Erythroblast (primary cell): ENCODE measurements at regions not wholly inside any gene's neighbourhood (a gene's known extent, or its start where the extent isn't known, plus 50 kb on each side); places are given as distances from the start of the nearest gene placed in this dataset.
"Not testable (repeated sequence)": the region's sequence is repeated elsewhere in the genome, so short reads cannot be mapped to it uniquely, and the experiment has no call there.

ENCODE experiments used
- DNase-seq, 2 experiments: peaks; one replicate each; lab custom pipeline; 2025; lab: John Stamatoyannopoulos, UW
- GATA1 ChIP-seq: IDR thresholded peaks from 2 replicates; pipeline ENCODE4 v1.6.1; 2011; ENCODE audit warnings: low read depth, mild to moderate bottlenecking, control low read depth, low read length, moderate library complexity
- POLR2A ChIP-seq: IDR thresholded peaks from 2 replicates; pipeline ENCODE4 v1.6.1; 2011; ENCODE audit warnings: mild to moderate bottlenecking, low read length

GRCh38 chr1:193448682-193449461 lies 262.5 kb upstream of the B3GALT2 start:
- DNase-seq = no peak
- TF ChIP-seq POLR2A (no peak), GATA1 (no peak)

GRCh38 chr1:193443886-193444285 lies 257.5 kb upstream of the B3GALT2 start:
- no peak for DNase-seq
- no peak for TF ChIP-seq POLR2A
- no peak for TF ChIP-seq GATA1

GRCh38 chr1:193438771-193439170 lies 252.4 kb upstream of the B3GALT2 start:
- no peak for DNase-seq
- TF ChIP-seq POLR2A = no peak

GRCh38 chr1:193438312-193438711 lies 251.9 kb upstream of the B3GALT2 start:
- DNase-seq = no peak
- TF ChIP-seq GATA1 (no peak), POLR2A (no peak)

- TF ChIP-seq GATA1 = no peak
- TF ChIP-seq POLR2A = no peak
- no peak for DNase-seq
These were observed 251.4 kb upstream of the B3GALT2 start for GRCh38 chr1:193437785-193438184.

- not testable (repeated sequence) for DNase-seq
These were observed 250.9 kb upstream of the B3GALT2 start for GRCh38 chr1:193437333-193437732.

- no peak for DNase-seq
These were observed 249.4 kb upstream of the B3GALT2 start for GRCh38 chr1:193435781-193436180.

GRCh38 chr1:193434319-193434718 lies 247.9 kb upstream of the B3GALT2 start:
- no peak for TF ChIP-seq POLR2A
- no peak for TF ChIP-seq GATA1
- no peak for DNase-seq

More at GRCh38 chr1:193435781-193436180, 249.4 kb upstream of the B3GALT2 start:
- TF ChIP-seq GATA1 = no peak

- no peak for TF ChIP-seq GATA1
- no peak for DNase-seq
These were observed 247.2 kb upstream of the B3GALT2 start for GRCh38 chr1:193433599-193433998.

GRCh38 chr1:193432979-193433587 lies 246.7 kb upstream of the B3GALT2 start:
- no peak for TF ChIP-seq POLR2A
- TF ChIP-seq GATA1 = no peak
- no peak for DNase-seq

GRCh38 chr1:193431265-193431977 lies 245.0 kb upstream of the B3GALT2 start:
- TF ChIP-seq POLR2A (no peak), GATA1 (no peak)
- DNase-seq = no peak

GRCh38 chr1:193427524-193427923 lies 241.1 kb upstream of the B3GALT2 start:
- no peak for TF ChIP-seq POLR2A
- no peak for TF ChIP-seq GATA1
- DNase-seq = no peak

GRCh38 chr1:193426061-193426460 lies 239.6 kb upstream of the B3GALT2 start:
- TF ChIP-seq POLR2A (no peak), GATA1 (no peak)
- no peak for DNase-seq

- TF ChIP-seq GATA1 (no peak), POLR2A (no peak)
- DNase-seq = no peak
These were observed 235.1 kb upstream of the B3GALT2 start for GRCh38 chr1:193421487-193421886.
